ENCODE measurements at regions not wholly inside any gene's neighbourhood (a gene's known extent, or its start where the extent isn't known, plus 50 kb on each side); places are given as distances from the start of the nearest gene placed in this dataset.

DNA sequence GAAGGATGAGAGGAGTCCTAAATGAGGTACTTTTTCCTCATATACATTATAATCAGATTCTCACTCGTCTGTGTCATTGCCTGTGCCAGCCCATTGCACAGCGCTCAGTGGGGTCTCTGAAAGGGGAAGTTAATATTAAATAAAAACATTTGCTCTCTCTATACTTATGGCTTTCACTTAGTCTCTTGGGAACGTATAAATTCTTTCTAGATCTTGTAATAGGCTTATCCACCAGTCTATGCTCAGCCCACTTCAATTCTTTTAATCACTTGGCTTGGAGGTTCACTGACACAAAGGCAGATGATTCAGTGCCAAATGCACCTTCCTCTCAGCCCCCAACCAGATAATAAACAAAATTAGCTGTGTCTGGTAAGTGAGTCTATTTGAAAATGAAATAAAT, 164.3 kb upstream of the OGFRL1 start:
- H3K27me3 ChIP-seq (ENCODE audit: control insufficient read depth, insufficient read depth, low read length) = no peaks in the 10 kb centered on the region
- H3K9me3 ChIP-seq (ENCODE audit: control insufficient read depth, insufficient read depth, low read length) = no peaks in the 10 kb centered on the region
- H3K4me3 ChIP-seq (ENCODE audit: low read depth, low read length) = no peak overlapping the region
- no peak overlapping the region for H3K9ac ChIP-seq (ENCODE audit: low read depth, low read length)
- no peaks in the 10 kb centered on the region for H3K36me3 ChIP-seq (ENCODE audit: control insufficient read depth, insufficient read depth, low read length)
- peaks cover 11% of the 10 kb centered on the region for H3K4me1 ChIP-seq (ENCODE audit: control insufficient read depth, insufficient read depth, low read length)
- no peak overlapping the region for H3K27ac ChIP-seq (ENCODE audit: low read depth, low read length)

DNA sequence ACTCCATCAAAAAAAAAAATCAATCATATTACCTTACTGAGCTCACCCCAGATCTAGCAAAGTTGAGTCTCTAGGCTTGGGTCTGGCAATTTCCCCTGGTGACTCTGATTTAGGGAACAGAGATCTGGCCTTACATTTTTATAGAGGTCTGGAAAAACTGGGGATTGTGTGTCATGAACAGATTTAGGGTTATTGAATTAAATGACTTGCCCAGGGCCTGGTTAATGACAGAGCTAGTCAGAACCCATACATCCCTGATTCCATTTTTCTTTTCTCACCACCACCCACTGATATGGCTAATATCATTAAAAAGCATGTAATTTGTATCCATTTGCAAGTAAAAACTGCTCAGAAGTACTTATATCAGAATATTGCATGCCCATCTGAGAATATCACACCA, 163.4 kb upstream of the OGFRL1 start:
- Histone ChIP-seq H3K4me3 (ENCODE audit: low read depth, low read length) (no peak overlapping the region), H3K27me3 (ENCODE audit: control insufficient read depth, insufficient read depth, low read length) (no peaks in the 10 kb centered on the region), H3K9me3 (ENCODE audit: control insufficient read depth, insufficient read depth, low read length) (no peaks in the 10 kb centered on the region), H3K9ac (ENCODE audit: low read depth, low read length) (no peak overlapping the region), H3K4me1 (ENCODE audit: control insufficient read depth, insufficient read depth, low read length) (peaks cover 11% of the 10 kb centered on the region), H3K36me3 (ENCODE audit: control insufficient read depth, insufficient read depth, low read length) (no peaks in the 10 kb centered on the region), H3K27ac (ENCODE audit: low read depth, low read length) (no peak overlapping the region)

DNA sequence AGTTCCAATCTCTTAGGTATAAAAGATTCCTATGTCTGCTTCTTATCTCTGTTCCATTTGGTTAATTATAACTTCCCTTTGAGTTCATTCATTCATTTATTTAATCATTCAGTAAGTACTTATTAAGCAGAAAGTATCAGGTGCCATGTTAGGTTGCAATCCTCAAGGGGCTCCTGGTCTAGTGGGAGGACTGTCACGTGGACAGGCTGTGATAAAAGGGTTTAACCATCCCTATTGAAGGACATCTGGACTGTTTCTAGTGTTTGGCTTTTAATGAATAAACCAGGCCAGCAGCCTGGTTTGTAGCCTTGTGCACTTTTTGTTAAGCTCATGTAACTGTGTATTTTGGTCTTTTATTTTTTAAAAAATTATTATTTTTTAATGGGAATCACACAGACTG, 162.1 kb upstream of the OGFRL1 start:
- no peaks in the 10 kb centered on the region for H3K27me3 ChIP-seq (ENCODE audit: control insufficient read depth, insufficient read depth, low read length)
- H3K27ac ChIP-seq (ENCODE audit: low read depth, low read length) = no peak overlapping the region
- H3K4me1 ChIP-seq (ENCODE audit: control insufficient read depth, insufficient read depth, low read length) = peaks cover 11% of the 10 kb centered on the region
- no peaks in the 10 kb centered on the region for H3K9me3 ChIP-seq (ENCODE audit: control insufficient read depth, insufficient read depth, low read length)
- H3K9ac ChIP-seq (ENCODE audit: low read depth, low read length) = no peak overlapping the region
- no peaks in the 10 kb centered on the region for H3K36me3 ChIP-seq (ENCODE audit: control insufficient read depth, insufficient read depth, low read length)
- H3K4me3 ChIP-seq (ENCODE audit: low read depth, low read length) = no peak overlapping the region

GRCh38 chr6:71127374-71127773, 161.2 kb upstream of the OGFRL1 start:
- no peak overlapping the region for H3K9ac ChIP-seq (ENCODE audit: low read depth, low read length)
- peaks cover 11% of the 10 kb centered on the region for H3K4me1 ChIP-seq (ENCODE audit: control insufficient read depth, insufficient read depth, low read length)
- H3K27ac ChIP-seq (ENCODE audit: low read depth, low read length) = no peak overlapping the region
- H3K36me3 ChIP-seq (ENCODE audit: control insufficient read depth, insufficient read depth, low read length) = no peaks in the 10 kb centered on the region
- no peak overlapping the region for H3K4me3 ChIP-seq (ENCODE audit: low read depth, low read length)
- H3K27me3 ChIP-seq (ENCODE audit: control insufficient read depth, insufficient read depth, low read length) = no peaks in the 10 kb centered on the region
- no peaks in the 10 kb centered on the region for H3K9me3 ChIP-seq (ENCODE audit: control insufficient read depth, insufficient read depth, low read length)

DNA sequence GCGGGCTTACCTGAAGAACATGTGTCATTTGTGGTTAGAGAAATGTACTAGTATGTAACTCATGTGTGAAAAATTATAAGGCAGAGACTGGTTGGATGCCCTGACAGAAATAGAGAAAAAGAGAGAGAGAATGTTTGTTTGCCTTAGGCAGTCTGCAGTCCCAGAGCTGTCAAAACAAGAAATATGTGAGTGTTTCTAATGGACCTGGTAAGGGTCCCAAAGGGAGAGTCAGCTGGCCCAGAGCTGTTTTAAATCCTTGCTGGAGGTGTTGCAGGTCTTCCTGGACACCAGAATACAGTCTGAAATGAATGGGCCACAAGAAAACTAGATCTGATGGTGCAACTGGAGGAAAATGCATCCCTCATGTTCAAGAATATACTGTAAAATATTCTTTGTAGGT, 158.3 kb upstream of the OGFRL1 start:
- no peaks in the 10 kb centered on the region for H3K36me3 ChIP-seq (ENCODE audit: control insufficient read depth, insufficient read depth, low read length)
- no peak overlapping the region for H3K27ac ChIP-seq (ENCODE audit: low read depth, low read length)
- no peak overlapping the region for H3K4me3 ChIP-seq (ENCODE audit: low read depth, low read length)
- H3K27me3 ChIP-seq (ENCODE audit: control insufficient read depth, insufficient read depth, low read length) = no peaks in the 10 kb centered on the region
- no peaks in the 10 kb centered on the region for H3K9me3 ChIP-seq (ENCODE audit: control insufficient read depth, insufficient read depth, low read length)
- no peak overlapping the region for H3K9ac ChIP-seq (ENCODE audit: low read depth, low read length)
- H3K4me1 ChIP-seq (ENCODE audit: control insufficient read depth, insufficient read depth, low read length) = peaks cover 13% of the 10 kb centered on the region

- H3K9me3 ChIP-seq (ENCODE audit: control insufficient read depth, insufficient read depth, low read length) = no peaks in the 10 kb centered on the region
- no peak overlapping the region for H3K9ac ChIP-seq (ENCODE audit: low read depth, low read length)
These were observed 153.5 kb upstream of the OGFRL1 start for GRCh38 chr6:71134929-71135642.

DNA sequence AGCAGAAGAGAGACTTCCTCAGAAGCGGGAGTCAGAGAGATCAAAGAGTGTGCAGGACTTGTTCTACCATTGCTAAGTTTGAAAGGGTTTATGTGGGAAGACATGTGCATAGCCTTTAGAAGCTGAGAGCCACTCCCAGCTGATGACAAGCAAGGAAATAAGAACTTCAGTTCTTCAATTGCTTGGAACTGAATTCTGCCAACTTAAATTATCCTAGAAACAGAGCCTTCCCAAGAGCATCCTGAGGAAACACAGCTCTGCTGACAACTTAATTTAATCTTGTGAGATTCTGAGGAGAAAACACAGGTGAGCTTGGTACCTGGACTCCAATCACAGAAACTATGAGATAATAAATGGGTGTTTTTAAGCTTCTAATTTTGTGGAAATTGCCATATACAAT, 150.6 kb upstream of the OGFRL1 start:
- Histone ChIP-seq H3K36me3 (ENCODE audit: control insufficient read depth, insufficient read depth, low read length) (no peaks in the 10 kb centered on the region), H3K4me3 (ENCODE audit: low read depth, low read length) (no peak overlapping the region)

More at GRCh38 chr6:71134929-71135642, 153.5 kb upstream of the OGFRL1 start:
- Histone ChIP-seq H3K27ac (ENCODE audit: low read depth, low read length) (no peak overlapping the region), H3K4me3 (ENCODE audit: low read depth, low read length) (no peak overlapping the region), H3K36me3 (ENCODE audit: control insufficient read depth, insufficient read depth, low read length) (no peaks in the 10 kb centered on the region), H3K27me3 (ENCODE audit: control insufficient read depth, insufficient read depth, low read length) (no peaks in the 10 kb centered on the region), H3K4me1 (ENCODE audit: control insufficient read depth, insufficient read depth, low read length) (peaks cover 4% of the 10 kb centered on the region; the same call in 1 of the 2 replicates)

DNA sequence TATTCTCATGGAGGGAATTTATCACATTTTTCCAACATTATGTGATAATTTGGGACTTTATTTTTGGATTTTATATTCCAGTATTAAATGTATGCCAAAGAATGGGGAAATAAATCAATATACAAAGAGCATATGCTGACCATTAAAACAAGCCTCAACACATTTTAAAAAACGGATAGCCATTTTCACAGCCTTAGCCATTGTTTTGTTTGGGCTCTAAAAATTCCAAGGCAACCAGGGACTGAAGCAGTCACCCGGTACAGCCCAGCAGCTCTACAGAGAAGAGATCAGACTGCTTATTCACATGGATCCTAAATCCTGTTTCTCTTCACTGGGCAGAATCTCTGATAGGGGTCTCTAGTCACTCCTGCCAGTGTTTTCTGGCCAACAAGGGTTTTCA, 150.2 kb upstream of the OGFRL1 start:
- H3K4me3 ChIP-seq (ENCODE audit: low read depth, low read length) = no peak overlapping the region
- peaks cover 4% of the 10 kb centered on the region; the same call in 1 of the 2 replicates for H3K4me1 ChIP-seq (ENCODE audit: control insufficient read depth, insufficient read depth, low read length)
- H3K27me3 ChIP-seq (ENCODE audit: control insufficient read depth, insufficient read depth, low read length) = no peaks in the 10 kb centered on the region
- no peak overlapping the region for H3K9ac ChIP-seq (ENCODE audit: low read depth, low read length)
- H3K27ac ChIP-seq (ENCODE audit: low read depth, low read length) = no peak overlapping the region
- no peaks in the 10 kb centered on the region for H3K36me3 ChIP-seq (ENCODE audit: control insufficient read depth, insufficient read depth, low read length)
- no peaks in the 10 kb centered on the region for H3K9me3 ChIP-seq (ENCODE audit: control insufficient read depth, insufficient read depth, low read length)

More for the DNA sequence above, 150.6 kb upstream of the OGFRL1 start:
- no peaks in the 10 kb centered on the region for H3K27me3 ChIP-seq (ENCODE audit: control insufficient read depth, insufficient read depth, low read length)
- no peak overlapping the region for H3K27ac ChIP-seq (ENCODE audit: low read depth, low read length)
- no peaks in the 10 kb centered on the region for H3K9me3 ChIP-seq (ENCODE audit: control insufficient read depth, insufficient read depth, low read length)
- peaks cover 4% of the 10 kb centered on the region; the same call in 1 of the 2 replicates for H3K4me1 ChIP-seq (ENCODE audit: control insufficient read depth, insufficient read depth, low read length)
- H3K9ac ChIP-seq (ENCODE audit: low read depth, low read length) = no peak overlapping the region

GRCh38 chr6:71139249-71139648, 149.4 kb upstream of the OGFRL1 start:
- Histone ChIP-seq H3K36me3 (ENCODE audit: control insufficient read depth, insufficient read depth, low read length) (no peaks in the 10 kb centered on the region), H3K4me1 (ENCODE audit: control insufficient read depth, insufficient read depth, low read length) (peaks cover 4% of the 10 kb centered on the region; the same call in 1 of the 2 replicates), H3K27me3 (ENCODE audit: control insufficient read depth, insufficient read depth, low read length) (no peaks in the 10 kb centered on the region), H3K9ac (ENCODE audit: low read depth, low read length) (no peak overlapping the region), H3K9me3 (ENCODE audit: control insufficient read depth, insufficient read depth, low read length) (no peaks in the 10 kb centered on the region), H3K27ac (ENCODE audit: low read depth, low read length) (no peak overlapping the region), H3K4me3 (ENCODE audit: low read depth, low read length) (no peak overlapping the region)

GRCh38 chr6:71153755-71154325, 134.8 kb upstream of the OGFRL1 start:
- Histone ChIP-seq H3K36me3 (ENCODE audit: control insufficient read depth, insufficient read depth, low read length) (no peaks in the 10 kb centered on the region), H3K4me1 (ENCODE audit: control insufficient read depth, insufficient read depth, low read length) (peaks cover 34% of the 10 kb centered on the region), H3K27ac (ENCODE audit: low read depth, low read length) (no peak overlapping the region), H3K9me3 (ENCODE audit: control insufficient read depth, insufficient read depth, low read length) (no peaks in the 10 kb centered on the region), H3K9ac (ENCODE audit: low read depth, low read length) (no peak overlapping the region), H3K4me3 (ENCODE audit: low read depth, low read length) (no peak overlapping the region), H3K27me3 (ENCODE audit: control insufficient read depth, insufficient read depth, low read length) (no peaks in the 10 kb centered on the region)

GRCh38 chr6:71157345-71157744, 131.3 kb upstream of the OGFRL1 start:
- H3K9ac ChIP-seq (ENCODE audit: low read depth, low read length) = no peak overlapping the region; the same call in 1 of the 2 replicates
- no peaks in the 10 kb centered on the region for H3K9me3 ChIP-seq (ENCODE audit: control insufficient read depth, insufficient read depth, low read length)
- H3K36me3 ChIP-seq (ENCODE audit: control insufficient read depth, insufficient read depth, low read length) = no peaks in the 10 kb centered on the region
- no peak overlapping the region for H3K4me3 ChIP-seq (ENCODE audit: low read depth, low read length)
- H3K4me1 ChIP-seq (ENCODE audit: control insufficient read depth, insufficient read depth, low read length) = peaks cover 45% of the 10 kb centered on the region
- H3K27ac ChIP-seq (ENCODE audit: low read depth, low read length) = peak overlapping the region; percentile 65
- no peaks in the 10 kb centered on the region for H3K27me3 ChIP-seq (ENCODE audit: control insufficient read depth, insufficient read depth, low read length)

Data from HUES48 (cell line).